ENCODE measurements at regions not wholly inside any gene's neighbourhood (a gene's known extent, or its start where the extent isn't known, plus 50 kb on each side); places are given as distances from the start of the nearest gene placed in this dataset.

DNA sequence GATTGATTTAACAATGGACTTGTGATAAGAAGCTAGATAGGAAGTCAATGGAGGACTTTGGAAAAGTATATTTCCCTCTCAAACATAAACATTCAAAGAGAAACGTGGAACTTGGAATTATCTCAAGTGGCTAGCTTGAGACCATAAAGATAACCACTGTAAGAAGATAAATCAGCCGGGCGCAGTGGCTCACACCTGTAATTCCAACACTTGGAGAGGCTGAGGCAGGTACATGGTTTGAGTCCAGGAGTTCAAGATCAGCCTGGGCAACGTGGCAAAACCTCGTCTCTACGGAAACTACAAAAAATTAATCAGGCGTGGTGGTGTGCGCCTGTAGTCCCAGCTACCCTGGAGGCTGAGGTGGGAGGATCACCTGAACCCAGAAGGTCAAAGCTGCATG lies 405.9 kb upstream of the ACVR2A start:
- TF ChIP-seq, protein P1, sequence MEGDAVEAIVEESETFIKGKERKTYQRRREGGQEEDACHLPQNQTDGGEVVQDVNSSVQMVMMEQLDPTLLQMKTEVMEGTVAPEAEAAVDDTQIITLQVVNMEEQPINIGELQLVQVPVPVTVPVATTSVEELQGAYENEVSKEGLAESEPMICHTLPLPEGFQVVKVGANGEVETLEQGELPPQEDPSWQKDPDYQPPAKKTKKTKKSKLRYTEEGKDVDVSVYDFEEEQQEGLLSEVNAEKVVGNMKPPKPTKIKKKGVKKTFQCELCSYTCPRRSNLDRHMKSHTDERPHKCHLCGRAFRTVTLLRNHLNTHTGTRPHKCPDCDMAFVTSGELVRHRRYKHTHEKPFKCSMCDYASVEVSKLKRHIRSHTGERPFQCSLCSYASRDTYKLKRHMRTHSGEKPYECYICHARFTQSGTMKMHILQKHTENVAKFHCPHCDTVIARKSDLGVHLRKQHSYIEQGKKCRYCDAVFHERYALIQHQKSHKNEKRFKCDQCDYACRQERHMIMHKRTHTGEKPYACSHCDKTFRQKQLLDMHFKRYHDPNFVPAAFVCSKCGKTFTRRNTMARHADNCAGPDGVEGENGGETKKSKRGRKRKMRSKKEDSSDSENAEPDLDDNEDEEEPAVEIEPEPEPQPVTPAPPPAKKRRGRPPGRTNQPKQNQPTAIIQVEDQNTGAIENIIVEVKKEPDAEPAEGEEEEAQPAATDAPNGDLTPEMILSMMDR (IDR thresholded peaks at IDR 0.05), result no peak
- TF ChIP-seq POLR2A (IDR thresholded peaks at IDR 0.05), result no peak

All from Peyer's patch (tissue), 4 donors.